Trophoblast cell (in vitro differentiated cells and primary cell): ENCODE measurements at regions not wholly inside any gene's neighbourhood (a gene's known extent, or its start where the extent isn't known, plus 50 kb on each side); places are given as distances from the start of the nearest gene placed in this dataset.
A peak's percentile ranks its signal among the peaks of the same experiment; 100 is the strongest.

ENCODE experiments used
- DNase-seq, 2 donors: peaks; one replicate each; pipeline ENCODE4 v3.0.0-alpha.2; 2016
- H2AFZ ChIP-seq: 2 replicates; pipeline ENCODE4 v1.6.1; 2013; ENCODE audit warnings: low read length, moderate library complexity, mild to moderate bottlenecking; ENCODE audit not compliant: insufficient read depth, poor library complexity
- H2AK5ac ChIP-seq: 2 replicates; pipeline ENCODE4 v1.6.1; 2013; ENCODE audit warnings: mild to moderate bottlenecking, low read length
- H2BK120ac ChIP-seq: 2 replicates; pipeline ENCODE4 v1.6.1; 2013; ENCODE audit warnings: low read length, mild to moderate bottlenecking, moderate library complexity; ENCODE audit not compliant: insufficient read depth, poor library complexity
- H2BK12ac ChIP-seq: 2 replicates; pipeline ENCODE4 v1.6.1; 2013; ENCODE audit warnings: mild to moderate bottlenecking, low read length, moderate library complexity
- H2BK5ac ChIP-seq: 2 replicates; pipeline ENCODE4 v1.6.1; 2013; ENCODE audit warnings: low read length, low read depth, moderate library complexity, mild to moderate bottlenecking; ENCODE audit not compliant: poor library complexity
- H3K14ac ChIP-seq: 2 replicates; pipeline ENCODE4 v1.6.1; 2013; ENCODE audit warnings: mild to moderate bottlenecking, low read length
- H3K18ac ChIP-seq: 2 replicates; pipeline ENCODE4 v1.6.1; 2013; ENCODE audit warnings: mild to moderate bottlenecking, low read length
- H3K23ac ChIP-seq: 2 replicates; pipeline ENCODE4 v1.6.1; 2013; ENCODE audit warnings: low read length
- H3K27ac ChIP-seq: 2 replicates; pipeline ENCODE4 v1.5.1; 2013; ENCODE audit warnings: low read depth, mild to moderate bottlenecking, inconsistent platforms, low read length, moderate library complexity
- H3K27me3 ChIP-seq: 2 replicates; pipeline ENCODE4 v1.6.1; 2013; ENCODE audit warnings: inconsistent platforms, mild to moderate bottlenecking, low read length, moderate library complexity; ENCODE audit not compliant: insufficient read depth
- H3K36me3 ChIP-seq, 2 experiments: 1 replicate in 1 of 2; 2 replicates in 1 of 2; pipeline ENCODE4 v1.6.1; 2013; ENCODE audit warnings: low read length in 2 of 2, mild to moderate bottlenecking in 2 of 2, moderate library complexity in 1 of 2; ENCODE audit not compliant: insufficient read depth in 2 of 2, control insufficient read depth in 1 of 2
- H3K4ac ChIP-seq: 2 replicates; pipeline ENCODE4 v1.6.1; 2013; ENCODE audit warnings: low read depth, mild to moderate bottlenecking, low read length, moderate library complexity
- H3K4me1 ChIP-seq, 2 experiments: 1 replicate in 1 of 2; 2 replicates in 1 of 2; pipeline ENCODE4 v1.6.1; 2013; ENCODE audit warnings: low read length in 2 of 2, mild to moderate bottlenecking in 2 of 2, moderate library complexity in 1 of 2; ENCODE audit not compliant: insufficient read depth in 2 of 2, control insufficient read depth in 1 of 2
- H3K4me2 ChIP-seq: 2 replicates; pipeline ENCODE4 v1.6.1; 2013; ENCODE audit warnings: inconsistent platforms, mild to moderate bottlenecking, low read length, moderate library complexity
- H3K4me3 ChIP-seq: 2 replicates; pipeline ENCODE4 v1.5.1; 2013; ENCODE audit warnings: mild to moderate bottlenecking, low read depth, low read length, inconsistent platforms
- H3K79me1 ChIP-seq: one replicate; pipeline ENCODE4 v1.6.1; 2013; ENCODE audit warnings: low read length
- H3K79me2 ChIP-seq: 2 replicates; pipeline ENCODE4 v1.6.1; 2013; ENCODE audit warnings: low read length, mild to moderate bottlenecking; ENCODE audit not compliant: control insufficient read depth, insufficient read depth, poor library complexity
- H3K9ac ChIP-seq: 2 replicates; pipeline ENCODE4 v1.6.1; 2013; ENCODE audit warnings: mild to moderate bottlenecking, low read length
- H3K9me3 ChIP-seq: 2 replicates; pipeline ENCODE4 v1.6.1; 2013; ENCODE audit warnings: low read depth, mild to moderate bottlenecking, control low read depth, inconsistent platforms, low read length; ENCODE audit not compliant: insufficient read depth
- H4K12ac ChIP-seq: 2 replicates; pipeline ENCODE4 v1.6.1; 2013; ENCODE audit warnings: low read depth, mild to moderate bottlenecking, low read length, moderate library complexity
- H4K8ac ChIP-seq: 2 replicates; pipeline ENCODE4 v1.6.1; 2013; ENCODE audit warnings: low read depth, mild to moderate bottlenecking, low read length, moderate library complexity
- H4K91ac ChIP-seq: one replicate; pipeline ENCODE4 v1.6.1; 2013; ENCODE audit warnings: low read depth, mild to moderate bottlenecking, low read length, moderate library complexity
- WGBS: extraction: QIAGEN DNeasy Blood & Tissue Kit; methylation state at CpG from one replicate; pipeline ENCODE4 v1.1.7; 2013; ENCODE audit warnings: missing lambda C conversion rate; ENCODE audit not compliant: insufficient read length, insufficient coverage; ENCODE audit errors: extremely low coverage; 5-methylcytosine and 5-hydroxymethylcytosine counted together

GRCh38 chr11:103585911-103586310, 450.5 kb upstream of the DDI1 start:
- Histone ChIP-seq H3K79me1 (peaks cover 3% of the 10 kb centered on the region), H3K4me2 (no peak overlapping the region), H4K12ac (no peak overlapping the region), H2AFZ (no peak overlapping the region), H3K27me3 (no peaks in the 10 kb centered on the region), H2BK12ac (no peak overlapping the region), H3K79me2 (no peaks in the 10 kb centered on the region), H3K23ac (no peak overlapping the region), H4K91ac (no peak overlapping the region), H3K4me3 (no peak overlapping the region), H3K27ac (no peak overlapping the region), H3K9me3 (no peaks in the 10 kb centered on the region), H4K8ac (no peak overlapping the region), H2BK5ac (no peak overlapping the region), H2AK5ac (no peak overlapping the region), H3K18ac (no peak overlapping the region), H3K4ac (no peak overlapping the region), H3K36me3 (no peaks in the 10 kb centered on the region), H3K9ac (no peak overlapping the region), H3K14ac (no peak overlapping the region), H2BK120ac (no peak overlapping the region), H3K4me1 (peaks cover 2 to 4% of the 10 kb centered on the region in 2 experiments)
- DNase-seq, result no peak
- no CpG with 5 or more reads among the region's 5 CpGs for WGBS

- no CpG with 5 or more reads among the region's 1 CpG for whole genome bisulfite sequencing
- Histone ChIP-seq H4K8ac (no peak overlapping the region), H3K4me3 (no peak overlapping the region), H3K79me1 (peaks cover 3% of the 10 kb centered on the region), H2AK5ac (no peak overlapping the region), H3K27ac (no peak overlapping the region), H4K12ac (no peak overlapping the region), H3K4me1 (peaks cover 2 to 3% of the 10 kb centered on the region in 2 experiments), H2BK5ac (no peak overlapping the region), H2BK120ac (no peak overlapping the region), H3K23ac (no peak overlapping the region), H3K9ac (no peak overlapping the region), H2AFZ (no peak overlapping the region), H3K9me3 (no peaks in the 10 kb centered on the region), H4K91ac (no peak overlapping the region), H3K27me3 (no peaks in the 10 kb centered on the region), H3K79me2 (no peaks in the 10 kb centered on the region), H3K36me3 (no peaks in the 10 kb centered on the region), H2BK12ac (no peak overlapping the region), H3K14ac (no peak overlapping the region), H3K4me2 (no peak overlapping the region), H3K4ac (no peak overlapping the region), H3K18ac (no peak overlapping the region)
- DNase-seq, result peak; percentile 42 to 71
Measured at GRCh38 chr11:103586756-103587155, 449.7 kb upstream of the DDI1 start.

GRCh38 chr11:103587901-103588788, 448.3 kb upstream of the DDI1 start:
- no peak overlapping the region for H3K23ac ChIP-seq
- H4K91ac ChIP-seq, result no peak overlapping the region
- no peaks in the 10 kb centered on the region for H3K79me2 ChIP-seq
- H3K14ac ChIP-seq, result no peak overlapping the region
- H3K36me3 ChIP-seq, result no peaks in the 10 kb centered on the region
- no peak overlapping the region for H3K4me3 ChIP-seq
- H2BK5ac ChIP-seq, result no peak overlapping the region
- H3K9ac ChIP-seq, result no peak overlapping the region
- no peaks in the 10 kb centered on the region for H3K9me3 ChIP-seq
- no peak overlapping the region for H2BK12ac ChIP-seq
- no peak overlapping the region for H3K4ac ChIP-seq
- H4K8ac ChIP-seq, result no peak overlapping the region
- no CpG with 5 or more reads among the region's 4 CpGs for WGBS
- no peak overlapping the region for H2AK5ac ChIP-seq
- no peaks in the 10 kb centered on the region for H3K27me3 ChIP-seq
- DNase-seq, result peak; percentile 32 to 82
- H3K79me1 ChIP-seq, result peaks cover 3% of the 10 kb centered on the region
- H4K12ac ChIP-seq, result no peak overlapping the region
- no peak overlapping the region for H3K27ac ChIP-seq
- H3K4me2 ChIP-seq, result no peak overlapping the region
- H3K18ac ChIP-seq, result no peak overlapping the region
- H3K4me1 ChIP-seq, result peaks cover 0 to 2% of the 10 kb centered on the region in 2 experiments
- no peak overlapping the region for H2AFZ ChIP-seq
- no peak overlapping the region for H2BK120ac ChIP-seq

- Histone ChIP-seq H3K27ac (no peak overlapping the region), H3K9me3 (no peaks in the 10 kb centered on the region), H4K91ac (no peak overlapping the region), H3K4me2 (no peak overlapping the region), H3K9ac (no peak overlapping the region), H3K4me1 (peaks cover 0 to 3% of the 10 kb centered on the region in 2 experiments), H3K27me3 (no peaks in the 10 kb centered on the region), H2AFZ (no peak overlapping the region), H3K4ac (no peak overlapping the region), H2AK5ac (no peak overlapping the region), H3K14ac (no peak overlapping the region), H2BK5ac (no peak overlapping the region), H4K12ac (no peak overlapping the region), H3K18ac (no peak overlapping the region), H2BK12ac (no peak overlapping the region), H3K79me2 (no peaks in the 10 kb centered on the region), H3K79me1 (no peaks in the 10 kb centered on the region), H3K4me3 (no peak overlapping the region), H3K36me3 (no peaks in the 10 kb centered on the region), H2BK120ac (no peak overlapping the region), H3K23ac (no peak overlapping the region), H4K8ac (no peak overlapping the region)
- WGBS, result no CpG with 5 or more reads among the region's 3 CpGs
- DNase-seq, result no peak
Measured at GRCh38 chr11:103591554-103591953, 444.9 kb upstream of the DDI1 start.
